ENCODE measurements at regions not wholly inside any gene's neighbourhood (a gene's known extent, or its start where the extent isn't known, plus 50 kb on each side); places are given as distances from the start of the nearest gene placed in this dataset.

DNA sequence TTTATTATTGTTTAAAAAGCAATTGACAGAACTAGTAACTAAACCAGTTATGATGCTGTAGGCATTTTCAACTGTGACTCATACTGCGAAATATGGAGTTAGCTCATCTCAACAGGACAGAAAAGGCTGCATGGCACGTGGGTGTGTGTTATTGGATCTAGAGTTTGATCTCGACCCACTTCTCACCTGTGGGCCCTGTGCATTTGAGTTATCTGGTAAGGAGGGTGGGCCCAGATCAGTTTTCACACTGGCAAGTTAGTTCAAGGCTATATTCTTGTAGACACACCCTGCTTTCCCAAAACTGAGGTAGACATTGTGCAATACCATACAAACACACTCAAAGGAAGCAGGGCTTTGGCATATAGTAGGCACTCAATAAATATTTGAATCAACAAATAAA, 71.3 kb upstream of the PRDX6 start:
- no peak for TF ChIP-seq CTCF (IDR thresholded peaks at IDR 0.05; ENCODE audit: low read depth, low read length)
- TF ChIP-seq, protein P1, sequence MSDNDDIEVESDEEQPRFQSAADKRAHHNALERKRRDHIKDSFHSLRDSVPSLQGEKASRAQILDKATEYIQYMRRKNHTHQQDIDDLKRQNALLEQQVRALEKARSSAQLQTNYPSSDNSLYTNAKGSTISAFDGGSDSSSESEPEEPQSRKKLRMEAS (IDR thresholded peaks at IDR 0.05; ENCODE audit: low read depth, low read length) = no peak

Measured in NB4 (cell line).